SU-DHL-6 (cell line): ENCODE measurements at regions not wholly inside any gene's neighbourhood (a gene's known extent, or its start where the extent isn't known, plus 50 kb on each side); places are given as distances from the start of the nearest gene placed in this dataset.

Source experiments
- H2AFZ ChIP-seq: fragments of 200-600 bp; sonication (generic); 2 replicates; pipeline ENCODE4 v1.6.1; 2014; ENCODE audit warnings: low read depth, mild to moderate bottlenecking, moderate library complexity, mixed read lengths, antibody characterized with exemption, low read length; ENCODE audit not compliant: severe bottlenecking
- H3F3A ChIP-seq: fragments of 200-600 bp; shearing (Covaris generic); 2 replicates; pipeline ENCODE4 v1.6.0; 2016; ENCODE audit warnings: antibody characterized with exemption, mild to moderate bottlenecking; ENCODE audit not compliant: insufficient read depth
- H3K27ac ChIP-seq: fragments of 200-600 bp; sonication (generic); 2 replicates; pipeline ENCODE4 v1.5.1; 2016; ENCODE audit warnings: low read depth, mild to moderate bottlenecking, low read length, moderate library complexity, mixed read lengths
- H3K27me3 ChIP-seq: fragments of 200-600 bp; sonication (generic), shearing (Covaris generic); 2 replicates; pipeline ENCODE4 v1.6.0; 2014; ENCODE audit warnings: mild to moderate bottlenecking, low read length
- H3K36me3 ChIP-seq: fragments of 200-600 bp; sonication (generic); 2 replicates; pipeline ENCODE4 v1.6.1; 2014; ENCODE audit warnings: mild to moderate bottlenecking, low read length, mixed read lengths
- H3K4me2 ChIP-seq: fragments of 300-600, 200-600 bp; shearing (Covaris generic), sonication (generic); 2 replicates; pipeline ENCODE4 v1.6.0; 2014; ENCODE audit warnings: low read length, low read depth, mild to moderate bottlenecking; ENCODE audit not compliant: poor library complexity, severe bottlenecking
- H3K4me3 ChIP-seq: fragments of 200-600 bp; sonication (generic); 2 replicates; pipeline ENCODE4 v1.5.1; 2014; ENCODE audit warnings: antibody characterized with exemption, low read length, mild to moderate bottlenecking, mixed read lengths; ENCODE audit not compliant: insufficient read depth, poor library complexity, severe bottlenecking
- H3K79me2 ChIP-seq: fragments of 200-600 bp; sonication (generic); 2 replicates; pipeline ENCODE4 v1.6.1; 2014; ENCODE audit warnings: mild to moderate bottlenecking, low read length, moderate library complexity; ENCODE audit not compliant: insufficient read depth
- H3K9ac ChIP-seq: fragments of 200-600 bp; sonication (generic); 2 replicates; pipeline ENCODE4 v1.7.0; 2014; ENCODE audit warnings: mild to moderate bottlenecking, low read length
- H3K9me2 ChIP-seq: fragments of 200-600 bp; sonication (generic); replicated peaks from 2 replicates; pipeline ENCODE4 v1.6.1; 2014; ENCODE audit warnings: low read length; ENCODE audit not compliant: insufficient read depth
- H3K9me3 ChIP-seq: fragments of 200-600 bp; sonication (generic); 2 replicates; pipeline ENCODE4 v1.6.1; 2014; ENCODE audit warnings: low read length, mixed read lengths; ENCODE audit not compliant: insufficient read depth
- H4K20me1 ChIP-seq: fragments of 200-600 bp; sonication (generic); 2 replicates; pipeline ENCODE4 v1.6.1; 2014; ENCODE audit warnings: low read depth, mild to moderate bottlenecking, antibody characterized with exemption, low read length, moderate library complexity, mixed read lengths
- CTCF ChIP-seq: fragments of 200-600 bp; sonication (generic); IDR thresholded peaks from one replicate; pipeline ENCODE4 v1.5.1; 2017; ENCODE audit warnings: antibody characterized with exemption, mild to moderate bottlenecking, low read length, moderate library complexity; ENCODE audit not compliant: insufficient read depth, poor library complexity, severe bottlenecking
- EZH2phosphoT487 ChIP-seq: fragments of 200-600 bp; sonication (generic), shearing (Covaris generic); conservative IDR thresholded peaks from 2 replicates; pipeline ENCODE4 v1.6.1; 2018; ENCODE audit warnings: mild to moderate bottlenecking, antibody characterized with exemption, low read length, moderate library complexity, mixed read lengths

GRCh38 chr7:21024485-21024867 is 237.8 kb upstream of the SP8 start:
- Histone ChIP-seq H3K4me2 (no peak overlapping the region), H3K79me2 (no peaks in the 10 kb centered on the region), H3K4me3 (no peak overlapping the region), H3K9me3 (no peaks in the 10 kb centered on the region), H2AFZ (no peak overlapping the region), H3K27me3 (no peaks in the 10 kb centered on the region), H4K20me1 (no peaks in the 10 kb centered on the region), H3K9ac (no peak overlapping the region), H3K27ac (no peak overlapping the region), H3K9me2 (no peaks in the 10 kb centered on the region), H3F3A (no peaks in the 10 kb centered on the region), H3K36me3 (no peaks in the 10 kb centered on the region)
- TF ChIP-seq CTCF (no peak), EZH2phosphoT487 (no peak)

- H3K27me3 ChIP-seq = no peaks in the 10 kb centered on the region
- H3K27ac ChIP-seq = no peak overlapping the region
- TF ChIP-seq EZH2phosphoT487 = no peak
- no peak for TF ChIP-seq CTCF
Measured at GRCh38 chr7:21028186-21028585, 241.5 kb upstream of the SP8 start.

GRCh38 chr7:21028599-21028998 is 241.9 kb upstream of the SP8 start:
- no peak overlapping the region for H3K4me3 ChIP-seq
- no peak for TF ChIP-seq EZH2phosphoT487
- TF ChIP-seq CTCF = no peak
- H2AFZ ChIP-seq = no peak overlapping the region
- no peaks in the 10 kb centered on the region for H4K20me1 ChIP-seq
- no peak overlapping the region for H3K4me2 ChIP-seq
- no peaks in the 10 kb centered on the region for H3K9me3 ChIP-seq
- H3K9me2 ChIP-seq = no peaks in the 10 kb centered on the region
- no peak overlapping the region for H3K9ac ChIP-seq
- H3K27ac ChIP-seq = no peak overlapping the region
- no peaks in the 10 kb centered on the region for H3K27me3 ChIP-seq
- no peaks in the 10 kb centered on the region for H3K36me3 ChIP-seq
- H3F3A ChIP-seq = no peaks in the 10 kb centered on the region
- H3K79me2 ChIP-seq = no peaks in the 10 kb centered on the region

More at GRCh38 chr7:21028186-21028585, 241.5 kb upstream of the SP8 start:
- no peaks in the 10 kb centered on the region for H3K36me3 ChIP-seq
- H3K79me2 ChIP-seq = no peaks in the 10 kb centered on the region
- H3K4me2 ChIP-seq = no peak overlapping the region
- H4K20me1 ChIP-seq = no peaks in the 10 kb centered on the region
- no peaks in the 10 kb centered on the region for H3K9me2 ChIP-seq
- H3K9ac ChIP-seq = no peak overlapping the region
- H3K4me3 ChIP-seq = no peak overlapping the region
- no peak overlapping the region for H2AFZ ChIP-seq
- H3F3A ChIP-seq = no peaks in the 10 kb centered on the region
- H3K9me3 ChIP-seq = no peaks in the 10 kb centered on the region
